BJ (cell line): ENCODE measurements at regions not wholly inside any gene's neighbourhood (a gene's known extent, or its start where the extent isn't known, plus 50 kb on each side); places are given as distances from the start of the nearest gene placed in this dataset.
A peak's percentile ranks its signal among the peaks of the same experiment; 100 is the strongest.

ENCODE experiments used
- CTCF ChIA-PET: fragments of 350-600 bp; formaldehyde crosslinking; extraction: SDS; loops from one replicate; lab custom pipeline; 2021; ENCODE audit warnings: antibody characterized with exemption, inconsistent platforms; lab: Yijun Ruan, JAX
- POLR2A ChIA-PET: fragments of 300-600 bp; sonication (Branson Sonifier 250); formaldehyde crosslinking; extraction: SDS; loops from one replicate; lab custom pipeline; 2021; ENCODE audit warnings: antibody characterized with exemption; lab: Charles Lee
- DNase-seq: peaks from one replicate; pipeline ENCODE4 v3.0.0-alpha.2; 2011; ENCODE audit warnings: low read depth
- H3K27me3 ChIP-seq: 2 replicates; pipeline ENCODE4 v1.6.0; 2011; ENCODE audit warnings: low read length; ENCODE audit not compliant: control insufficient read depth, insufficient read depth
- H3K36me3 ChIP-seq: 2 replicates; pipeline ENCODE4 v1.5.1; 2011; ENCODE audit warnings: low read length; ENCODE audit not compliant: control insufficient read depth, insufficient read depth
- H3K4me3 ChIP-seq: 2 replicates; pipeline ENCODE4 v1.5.1; 2011; ENCODE audit warnings: low read depth, mild to moderate bottlenecking, control low read depth, low read length
- TF ChIP-seq, protein P1 (sequence below): IDR thresholded peaks from 2 replicates; pipeline ENCODE4 v1.5.1; 2011; ENCODE audit warnings: low read depth, mild to moderate bottlenecking, control low read depth, inconsistent platforms, low read length, moderate library complexity; ENCODE audit not compliant: insufficient read depth

DNA sequence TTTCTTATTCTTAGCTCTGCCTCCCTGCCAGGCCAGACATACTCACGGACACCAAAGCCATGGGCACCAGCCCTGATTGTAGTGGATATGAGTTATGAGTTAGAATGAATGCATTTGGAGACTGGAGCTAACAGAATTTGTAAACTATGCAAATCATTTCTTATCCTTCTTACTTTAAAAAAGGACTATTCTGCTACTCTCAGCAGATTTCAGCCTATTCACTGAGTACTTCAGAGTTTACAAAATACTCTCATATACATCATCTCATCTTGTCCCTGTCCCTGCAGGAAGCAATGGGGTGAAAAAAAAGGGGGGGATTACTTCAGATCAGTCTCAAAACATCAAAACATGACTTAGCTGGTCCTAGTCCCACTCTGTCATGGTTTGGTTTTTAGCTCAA, 541.4 kb upstream of the PLXNA2 start:
- Histone ChIP-seq H3K27me3 (no peaks in the 10 kb centered on the region), H3K4me3 (no peak overlapping the region), H3K36me3 (no peaks in the 10 kb centered on the region)
- no peak for DNase-seq
- ChIA-PET POLR2A (no interaction called here), CTCF (interaction anchor here (0.7 kb wide), 1 partner anchor 50 kb away, joined by 5 read pairs; no protein-coding TSS in a partner anchor)
- TF ChIP-seq, protein P1, sequence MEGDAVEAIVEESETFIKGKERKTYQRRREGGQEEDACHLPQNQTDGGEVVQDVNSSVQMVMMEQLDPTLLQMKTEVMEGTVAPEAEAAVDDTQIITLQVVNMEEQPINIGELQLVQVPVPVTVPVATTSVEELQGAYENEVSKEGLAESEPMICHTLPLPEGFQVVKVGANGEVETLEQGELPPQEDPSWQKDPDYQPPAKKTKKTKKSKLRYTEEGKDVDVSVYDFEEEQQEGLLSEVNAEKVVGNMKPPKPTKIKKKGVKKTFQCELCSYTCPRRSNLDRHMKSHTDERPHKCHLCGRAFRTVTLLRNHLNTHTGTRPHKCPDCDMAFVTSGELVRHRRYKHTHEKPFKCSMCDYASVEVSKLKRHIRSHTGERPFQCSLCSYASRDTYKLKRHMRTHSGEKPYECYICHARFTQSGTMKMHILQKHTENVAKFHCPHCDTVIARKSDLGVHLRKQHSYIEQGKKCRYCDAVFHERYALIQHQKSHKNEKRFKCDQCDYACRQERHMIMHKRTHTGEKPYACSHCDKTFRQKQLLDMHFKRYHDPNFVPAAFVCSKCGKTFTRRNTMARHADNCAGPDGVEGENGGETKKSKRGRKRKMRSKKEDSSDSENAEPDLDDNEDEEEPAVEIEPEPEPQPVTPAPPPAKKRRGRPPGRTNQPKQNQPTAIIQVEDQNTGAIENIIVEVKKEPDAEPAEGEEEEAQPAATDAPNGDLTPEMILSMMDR: no peak

DNA sequence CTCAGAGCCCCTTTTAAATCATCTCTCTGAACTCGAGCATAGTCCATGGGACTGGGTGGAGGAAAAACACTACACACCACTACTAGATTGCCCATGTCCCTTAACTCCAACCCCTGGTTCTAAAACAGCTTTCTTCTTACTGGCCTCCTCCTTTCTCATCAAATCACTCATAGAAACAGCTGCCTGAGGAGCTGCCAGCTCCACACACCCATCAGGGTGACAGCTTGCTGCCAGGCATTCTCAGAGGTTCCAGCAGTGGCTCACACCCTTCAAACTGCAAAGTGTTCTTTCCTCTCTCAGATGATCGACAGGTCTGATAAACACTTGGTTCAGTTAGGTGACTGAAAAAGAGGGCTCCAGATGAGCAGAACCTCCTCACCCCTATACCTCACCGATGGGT, 543.0 kb upstream of the PLXNA2 start:
- DNase-seq: no peak
- ChIA-PET CTCF (no interaction called here), POLR2A (no interaction called here)
- TF ChIP-seq, protein P1: no peak
- Histone ChIP-seq H3K27me3 (no peaks in the 10 kb centered on the region), H3K4me3 (no peak overlapping the region), H3K36me3 (no peaks in the 10 kb centered on the region)

DNA sequence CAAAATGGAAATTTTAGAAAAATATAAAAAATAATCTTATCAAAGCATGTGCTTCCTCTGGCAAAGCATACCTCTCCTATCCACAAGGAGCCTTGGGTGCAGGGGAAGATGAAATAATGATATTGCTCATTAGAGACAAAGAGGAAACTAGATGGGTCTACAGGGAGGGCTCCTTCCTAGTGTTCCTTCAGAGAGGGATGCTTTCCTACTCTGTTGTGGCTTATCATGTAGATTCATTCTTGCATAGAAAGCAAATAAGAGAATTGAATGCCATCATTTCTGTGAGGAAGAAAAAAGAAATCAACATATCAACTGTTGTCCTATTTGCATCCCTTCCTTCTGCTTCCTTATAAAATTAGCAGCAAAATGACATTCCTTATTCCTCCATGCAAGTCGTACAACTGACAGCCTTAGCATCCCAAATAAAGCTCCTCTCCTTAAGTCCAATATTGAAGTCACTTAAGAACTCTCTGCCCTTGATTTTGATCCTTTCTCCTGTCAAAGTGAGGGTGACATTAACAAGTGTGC, 543.9 kb upstream of the PLXNA2 start:
- Histone ChIP-seq H3K27me3 (no peaks in the 10 kb centered on the region), H3K36me3 (no peaks in the 10 kb centered on the region), H3K4me3 (no peak overlapping the region)
- DNase-seq: no peak
- ChIA-PET CTCF (no interaction called here), POLR2A (no interaction called here)
- TF ChIP-seq, protein P1: no peak

DNA sequence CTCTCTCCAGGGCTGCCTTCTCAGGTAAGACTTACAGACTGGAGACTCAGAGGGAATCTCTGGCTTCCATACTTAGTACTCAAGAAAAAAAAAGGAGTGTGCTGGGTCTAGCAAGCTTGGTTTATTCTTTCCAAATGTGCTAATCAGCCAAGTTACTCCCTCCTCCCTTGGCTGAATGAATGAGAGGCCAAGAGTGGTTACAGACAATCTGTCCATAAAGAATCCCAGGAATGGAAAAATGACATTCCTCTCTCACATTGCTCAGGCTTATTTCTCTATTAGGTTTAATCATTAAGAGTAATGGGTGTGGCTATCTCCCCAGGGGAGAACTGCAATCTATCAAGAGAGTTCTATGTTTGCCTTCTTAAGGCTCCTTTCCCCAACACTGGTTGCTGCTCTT, 547.3 kb upstream of the PLXNA2 start:
- CTCF ChIA-PET: no interaction called here

DNA sequence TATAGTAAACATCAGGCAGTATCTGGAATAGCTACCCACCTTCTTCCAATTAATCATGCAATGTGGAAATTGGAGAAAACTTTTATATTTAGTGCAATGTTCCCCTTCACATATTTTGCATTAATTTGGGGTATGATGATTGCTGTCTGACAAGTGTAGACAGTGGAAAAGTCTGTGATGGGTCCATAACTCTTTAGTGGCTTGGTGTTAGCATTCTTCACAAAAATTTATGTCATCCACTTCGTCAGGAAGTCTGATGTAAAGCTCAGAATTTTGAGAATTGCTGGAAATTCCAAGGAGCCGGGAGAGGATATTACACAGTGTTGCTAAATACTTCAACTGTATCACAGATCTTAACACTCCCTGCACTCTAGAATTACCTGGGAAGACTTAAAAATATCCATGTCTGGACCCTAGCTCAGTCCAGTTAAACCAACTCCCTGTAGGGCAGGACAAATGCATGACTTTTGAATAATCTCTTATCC, 549.7 kb upstream of the PLXNA2 start:
- CTCF ChIA-PET: no interaction called here
- Histone ChIP-seq H3K27me3 (no peaks in the 10 kb centered on the region), H3K4me3 (no peak overlapping the region), H3K36me3 (no peaks in the 10 kb centered on the region)
- DNase-seq: no peak
- TF ChIP-seq, protein P1: no peak
- POLR2A ChIA-PET: no interaction called here

More for the DNA sequence above, 547.3 kb upstream of the PLXNA2 start:
- TF ChIP-seq, protein P1: no peak
- Histone ChIP-seq H3K36me3 (no peaks in the 10 kb centered on the region), H3K4me3 (no peak overlapping the region), H3K27me3 (no peaks in the 10 kb centered on the region)
- POLR2A ChIA-PET: no interaction called here
- DNase-seq: peak; percentile 28
